ENCODE measurements at regions not wholly inside any gene's neighbourhood (a gene's known extent, or its start where the extent isn't known, plus 50 kb on each side); places are given as distances from the start of the nearest gene placed in this dataset.

GRCh38 chr3:17949101-17949500 is 206.7 kb upstream of the TBC1D5 start:
- DNase-seq (ENCODE audit: low read depth, low spot score) = no peak

DNA sequence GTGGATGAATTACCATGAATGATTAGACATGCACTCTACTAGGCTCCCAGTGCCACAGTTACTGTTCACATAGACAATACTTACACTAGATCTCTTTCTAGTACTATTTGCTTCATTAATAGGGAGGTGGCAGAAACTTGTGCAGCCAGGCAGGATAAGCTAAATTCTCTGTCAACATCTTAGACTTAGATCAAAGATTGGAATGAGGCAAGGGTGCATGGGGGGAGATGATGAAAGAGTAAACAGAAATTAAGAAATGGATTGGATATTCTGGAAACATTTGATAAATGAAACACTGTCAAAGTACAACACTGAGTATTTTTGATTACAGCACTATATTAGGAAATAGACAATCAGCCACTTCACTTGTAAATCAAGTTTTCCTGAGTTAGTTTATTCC is 205.4 kb upstream of the TBC1D5 start:
- DNase-seq (ENCODE audit: low read depth, low spot score) = no peak

GRCh38 chr3:17946619-17947018 is 204.2 kb upstream of the TBC1D5 start:
- no peak for DNase-seq (ENCODE audit: low read depth, low spot score)

DNA sequence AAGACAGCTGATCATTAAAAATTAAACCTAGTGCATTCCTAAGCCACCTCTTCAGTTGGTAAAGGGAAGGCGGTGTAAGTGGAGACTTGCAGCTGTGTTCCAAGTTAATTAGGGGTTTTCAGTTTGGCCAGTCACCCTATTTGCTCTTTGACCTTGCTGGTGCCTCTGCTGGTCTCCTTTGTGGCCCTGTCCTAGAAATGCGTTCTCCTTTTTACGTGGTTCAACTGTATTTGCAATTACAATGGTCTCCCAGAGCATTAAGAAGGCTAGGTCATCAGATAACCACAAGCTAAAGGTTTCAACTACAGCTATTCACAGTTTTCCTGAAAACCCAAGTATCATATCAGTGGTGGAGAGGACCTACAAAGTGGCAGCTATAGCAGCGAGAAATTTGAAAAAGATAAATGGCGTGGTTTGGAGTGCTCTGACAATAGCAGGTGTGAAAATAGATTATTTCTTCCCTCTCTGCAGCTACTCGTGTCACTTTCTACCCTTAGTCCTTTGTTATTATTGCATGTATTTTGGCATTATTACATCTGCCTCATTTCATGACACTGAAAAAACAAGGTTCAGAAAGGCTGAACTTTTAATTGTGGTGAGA is 203.5 kb upstream of the TBC1D5 start:
- no peak for DNase-seq (ENCODE audit: low read depth, low spot score)

DNA sequence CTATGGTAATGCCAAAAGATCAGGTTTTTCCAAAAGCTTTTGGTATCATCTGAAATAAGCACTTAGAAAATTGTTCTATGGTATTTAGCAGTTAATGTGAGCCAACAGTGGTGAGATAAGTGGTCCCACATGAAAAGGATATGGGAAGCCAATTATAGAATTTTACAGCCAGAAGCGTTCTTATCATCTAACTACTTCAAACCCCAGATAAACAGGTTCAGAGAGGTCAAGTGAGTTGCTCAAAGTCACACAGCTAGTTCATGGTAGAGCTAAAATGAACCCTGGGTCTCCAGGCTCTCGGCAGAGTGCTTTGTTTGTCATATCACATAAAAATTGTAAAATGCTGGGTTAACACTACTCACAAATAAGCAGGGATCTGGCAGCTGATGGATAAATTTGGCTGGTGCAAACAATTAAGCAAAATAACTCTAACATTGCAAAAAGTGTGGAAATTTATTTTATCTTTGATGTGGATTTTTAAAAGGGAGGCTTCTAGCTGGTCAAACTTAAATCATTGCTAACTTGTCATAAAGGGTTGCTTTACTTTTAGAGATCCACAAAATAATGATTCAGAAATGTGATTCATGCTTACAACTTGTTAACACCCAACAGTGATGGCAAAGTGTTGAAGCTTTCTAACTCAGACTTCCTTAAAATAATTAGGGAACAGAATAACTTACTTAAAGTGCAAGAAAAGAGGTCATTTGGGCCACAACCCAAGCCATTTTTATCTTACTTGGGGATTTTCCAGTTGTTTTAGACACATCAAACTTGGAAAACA is 202.8 kb upstream of the TBC1D5 start:
- no peak for DNase-seq (ENCODE audit: low read depth, low spot score)

DNA sequence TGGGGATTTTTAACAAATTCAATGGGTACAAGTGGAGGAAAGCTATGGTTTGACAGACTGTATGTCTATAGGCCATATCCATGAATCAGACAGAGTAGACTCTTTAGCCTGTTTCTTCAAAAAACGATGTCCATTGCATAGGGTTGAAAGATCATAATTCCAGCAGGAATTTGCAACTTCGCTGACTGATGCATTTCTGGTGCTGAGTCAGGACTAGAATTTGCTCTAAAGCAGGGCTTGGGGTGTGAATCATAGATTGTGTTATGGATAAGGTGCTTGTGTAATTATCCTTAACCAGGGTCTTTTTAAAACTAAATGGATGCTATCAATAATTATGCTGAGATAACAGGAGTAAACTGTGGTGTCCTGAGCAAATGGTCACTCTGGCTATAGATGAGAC is 200.4 kb upstream of the TBC1D5 start:
- DNase-seq (ENCODE audit: low read depth, low spot score) = no peak

- no peak for DNase-seq (ENCODE audit: low read depth, low spot score)
These were observed 199.3 kb upstream of the TBC1D5 start for GRCh38 chr3:17941766-17942165.

DNA sequence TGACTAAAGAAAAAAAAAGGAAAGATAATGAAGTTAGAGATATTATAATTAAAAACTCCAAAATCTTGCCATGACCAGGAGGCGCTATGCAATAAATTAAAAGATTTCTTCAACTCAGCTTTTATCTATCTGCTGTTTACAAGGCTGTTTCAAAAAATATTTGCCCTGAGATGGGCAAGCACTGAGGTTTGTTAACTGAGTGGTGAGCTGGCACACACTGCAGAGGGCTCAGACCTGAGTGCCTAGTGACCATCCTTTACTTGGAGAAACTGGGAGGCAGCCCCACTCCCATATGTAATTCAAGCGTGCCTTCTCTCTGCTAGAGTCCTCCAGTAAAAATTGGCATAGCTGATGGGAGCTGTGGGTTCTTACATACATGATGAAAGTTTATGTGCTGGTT is 198.7 kb upstream of the TBC1D5 start:
- no peak for DNase-seq (ENCODE audit: low read depth, low spot score)

GRCh38 chr3:17939157-17939556 is 196.7 kb upstream of the TBC1D5 start:
- DNase-seq (ENCODE audit: low read depth, low spot score) = no peak

GRCh38 chr3:17938313-17938712 is 195.9 kb upstream of the TBC1D5 start:
- no peak for DNase-seq (ENCODE audit: low read depth, low spot score)

DNA sequence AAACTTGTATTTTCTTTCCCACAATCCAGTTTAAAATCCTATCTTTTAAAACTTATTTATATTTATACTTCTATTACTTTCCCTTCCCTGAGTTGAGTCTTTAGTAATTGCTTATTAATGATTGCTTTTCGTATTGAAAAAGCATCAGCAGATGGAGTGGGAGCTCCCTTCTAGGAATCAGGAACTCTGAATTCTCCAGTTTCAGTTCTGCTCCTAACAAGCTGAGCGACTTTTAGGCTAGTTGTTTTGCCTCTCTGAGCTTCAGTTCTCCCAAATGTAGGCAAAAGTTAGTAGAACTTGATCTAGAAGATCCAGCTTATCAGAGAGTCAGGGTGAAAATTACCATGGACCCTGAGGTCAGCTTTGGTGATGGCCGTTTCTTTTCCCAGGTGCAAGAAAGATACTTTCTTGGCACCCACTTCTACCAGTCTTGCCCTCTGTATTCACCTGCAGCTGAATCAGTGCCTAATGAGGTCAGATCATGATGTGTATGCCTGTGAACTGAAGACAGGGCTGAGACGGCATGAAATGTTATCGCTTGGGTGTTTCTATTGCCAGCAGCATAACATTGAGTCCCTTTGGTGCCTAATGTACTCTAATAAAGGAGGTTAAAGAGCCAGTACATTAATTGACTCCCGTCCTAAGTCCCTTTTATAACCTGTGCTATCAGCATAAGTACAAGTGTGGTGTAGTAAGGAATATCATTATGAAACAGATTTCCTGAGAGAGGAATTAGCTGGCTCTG is 194.5 kb upstream of the TBC1D5 start:
- DNase-seq (ENCODE audit: low read depth, low spot score) = no peak

DNA sequence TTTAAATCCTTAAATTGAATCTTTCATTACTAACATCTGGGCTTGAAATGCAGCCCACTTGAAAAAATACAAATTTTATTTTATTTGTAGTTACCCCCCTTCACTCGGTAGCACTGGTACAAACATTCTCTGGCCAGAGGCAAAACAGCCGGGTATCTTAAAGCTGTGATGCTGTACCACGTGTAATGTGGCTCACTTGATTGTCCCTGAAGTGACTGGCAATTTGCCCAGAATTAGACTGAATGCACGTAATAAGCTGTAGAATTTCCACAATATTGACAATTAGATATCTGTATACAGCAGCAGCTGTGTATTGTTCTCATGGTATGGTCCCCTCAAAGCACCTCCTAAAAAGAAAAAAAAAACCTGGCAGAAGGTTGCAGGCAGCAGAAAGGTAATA is 192.8 kb upstream of the TBC1D5 start:
- no peak for DNase-seq (ENCODE audit: low read depth, low spot score)

DNA sequence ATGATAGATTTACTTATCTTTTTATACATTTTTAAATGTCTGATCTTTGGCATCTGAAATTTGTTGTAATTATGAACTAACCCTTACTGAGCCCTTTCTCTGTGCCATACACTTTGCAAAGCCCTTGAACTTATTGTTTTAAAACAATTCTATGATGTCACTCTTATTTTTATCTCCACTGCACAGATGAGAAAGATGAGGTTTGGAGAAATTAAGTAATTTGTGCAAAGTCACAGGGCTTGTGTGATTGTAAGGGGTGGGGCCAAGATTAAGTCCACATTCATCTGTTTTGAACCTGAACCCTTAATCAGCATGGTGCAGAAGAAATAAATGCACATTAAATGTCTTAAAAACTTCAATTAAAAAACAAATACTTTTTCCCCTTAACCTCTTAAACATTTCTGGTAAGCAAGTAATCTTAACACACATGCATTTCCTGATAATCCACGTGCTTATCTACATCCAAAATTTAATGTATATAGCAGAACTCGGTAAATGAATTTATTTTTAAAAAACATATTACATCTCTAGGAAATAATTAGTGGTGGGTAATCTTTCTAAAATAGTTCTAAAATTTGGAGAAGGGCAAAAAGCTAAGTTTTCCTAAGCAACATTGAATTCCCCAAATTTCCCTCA is 189.8 kb upstream of the TBC1D5 start:
- no peak for DNase-seq (ENCODE audit: low read depth, low spot score)

DNA sequence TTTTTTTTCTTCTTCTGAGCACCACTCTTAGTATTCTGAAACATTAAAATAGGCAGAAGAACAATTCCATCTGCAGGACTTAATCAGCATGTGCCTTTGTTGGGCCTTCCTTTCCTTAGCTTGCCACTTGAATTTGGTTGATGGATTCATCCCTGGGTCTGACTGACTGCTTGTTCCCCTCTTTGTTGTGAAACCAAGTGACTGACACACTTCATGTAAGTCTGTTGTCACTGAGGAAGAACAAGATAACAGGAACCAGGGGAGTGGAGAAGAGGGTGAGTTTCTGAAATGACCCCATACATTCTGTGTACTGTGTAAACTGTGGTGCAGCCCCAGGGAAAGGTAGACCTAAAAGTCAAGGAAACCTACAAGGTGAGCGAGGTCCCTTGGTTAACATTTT is 188.7 kb upstream of the TBC1D5 start:
- DNase-seq (ENCODE audit: low read depth, low spot score) = no peak

- no peak for DNase-seq (ENCODE audit: low read depth, low spot score)
These were observed 186.2 kb upstream of the TBC1D5 start for GRCh38 chr3:17928502-17929145.

- no peak for DNase-seq (ENCODE audit: low read depth, low spot score)
These were observed 184.6 kb upstream of the TBC1D5 start for GRCh38 chr3:17927036-17927435.

GRCh38 chr3:17915341-17915740 is 172.9 kb upstream of the TBC1D5 start:
- no peak for DNase-seq (ENCODE audit: low read depth, low spot score)

- DNase-seq (ENCODE audit: low read depth, low spot score) = no peak
These were observed 170.9 kb upstream of the TBC1D5 start for GRCh38 chr3:17913359-17913758.

DNA sequence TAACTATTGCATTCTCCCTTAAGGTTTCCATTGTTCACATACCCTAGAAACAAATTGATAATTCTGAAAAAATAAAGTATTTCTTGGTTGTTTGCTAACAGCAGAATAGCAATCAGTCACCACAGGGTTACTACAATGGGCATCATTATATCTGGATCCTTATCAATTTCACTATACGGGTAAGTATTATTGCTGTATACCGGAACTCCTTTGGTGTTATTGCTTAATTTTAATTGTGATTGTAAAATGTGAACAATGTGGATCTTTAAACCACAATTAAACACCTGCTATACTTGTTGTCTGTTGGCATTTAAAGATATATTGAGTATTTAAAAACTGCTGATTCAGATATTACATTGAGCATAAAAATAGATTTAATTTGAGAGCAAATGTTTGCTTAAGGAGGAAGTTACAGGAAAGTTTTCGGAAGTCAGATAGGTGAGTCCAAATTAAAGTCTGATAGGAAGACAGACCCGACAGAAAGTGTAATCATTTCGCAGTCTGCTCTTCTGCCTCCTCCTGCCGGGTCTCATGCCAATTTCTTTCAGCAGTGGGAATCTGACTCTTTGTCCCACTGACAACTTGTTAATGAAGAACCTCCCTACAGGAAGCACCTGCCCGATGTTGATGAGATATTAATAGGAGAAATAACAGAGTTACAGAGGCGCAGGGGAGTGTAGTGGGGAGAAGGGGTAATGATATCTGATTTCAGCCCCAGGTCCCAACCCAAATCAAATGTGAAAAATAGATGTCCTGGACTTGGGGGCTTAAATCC is 169.7 kb upstream of the TBC1D5 start:
- no peak for DNase-seq (ENCODE audit: low read depth, low spot score)

GRCh38 chr3:17910922-17911321 is 168.5 kb upstream of the TBC1D5 start:
- DNase-seq (ENCODE audit: low read depth, low spot score) = no peak

- no peak for DNase-seq (ENCODE audit: low read depth, low spot score)
These were observed 167.3 kb upstream of the TBC1D5 start for GRCh38 chr3:17909714-17910113.
